GM23248 (cell line): ENCODE measurements at regions not wholly inside any gene's neighbourhood (a gene's known extent, or its start where the extent isn't known, plus 50 kb on each side); places are given as distances from the start of the nearest gene placed in this dataset.

Source experiments
- EZH2 ChIP-seq: fragments of 200-600 bp; sonication (generic); IDR thresholded peaks from 2 replicates; pipeline ENCODE4 v1.6.1; 2018; ENCODE audit warnings: antibody characterized with exemption, mild to moderate bottlenecking; ENCODE audit not compliant: insufficient read depth, poor library complexity, severe bottlenecking
- EZH2phosphoT487 ChIP-seq: fragments of 200-600 bp; sonication (generic); IDR thresholded peaks from 2 replicates; pipeline ENCODE4 v1.6.1; 2018; ENCODE audit warnings: antibody characterized with exemption, moderate library complexity, mild to moderate bottlenecking, low read depth; ENCODE audit not compliant: insufficient read depth

DNA sequence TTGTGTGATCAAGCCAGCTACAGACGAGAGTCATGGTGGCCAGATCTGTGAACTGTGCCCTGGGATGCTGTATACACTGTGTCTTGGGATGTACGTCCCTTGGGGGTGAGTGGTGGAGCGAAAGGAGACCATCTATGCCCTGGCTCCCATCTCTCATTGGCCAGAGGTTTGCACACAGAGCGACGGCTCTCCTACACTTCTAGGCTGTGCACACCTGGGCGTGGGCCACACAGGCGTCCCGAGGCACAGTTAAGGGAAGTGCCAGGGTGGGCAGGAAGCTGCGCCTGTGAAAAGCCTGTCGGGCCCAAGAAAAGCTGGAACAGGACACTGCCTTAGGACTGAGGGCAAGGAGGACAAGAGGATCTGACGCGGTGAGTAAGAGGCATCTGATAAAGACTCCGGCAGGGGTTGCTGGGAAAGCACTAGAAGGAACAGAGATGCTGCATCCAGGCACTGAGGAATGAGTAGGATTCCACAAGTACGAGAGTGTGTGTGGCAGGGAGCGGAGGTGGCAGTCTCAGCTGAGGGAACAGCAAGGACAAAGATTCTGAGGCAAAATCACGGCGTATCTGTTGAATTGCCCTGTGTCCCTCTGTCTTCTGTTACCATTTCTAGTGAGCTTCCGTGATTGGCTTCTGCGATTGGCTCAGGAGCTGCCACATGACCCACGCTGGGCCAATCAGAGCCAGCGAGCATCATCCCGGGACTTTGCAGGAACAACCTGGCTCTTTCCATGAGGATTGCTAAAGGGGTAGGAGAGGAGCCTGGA, 67.9 kb upstream of the ZBTB40 start:
- TF ChIP-seq EZH2 (no peak), EZH2phosphoT487 (no peak)
